Dendritic cell treated with granulocyte-macrophage colony-stimulating factor and Interleukin-4, amounts not matched to agents 40 ng/mL and 50 ng/mL, for 4 days (primary cell): ENCODE measurements at regions not wholly inside any gene's neighbourhood (a gene's known extent, or its start where the extent isn't known, plus 50 kb on each side); places are given as distances from the start of the nearest gene placed in this dataset.

Source experiments
- H3K27ac Mint-ChIP-seq: one replicate; pipeline ENCODE4 v1.8.0; 2022; ENCODE audit warnings: mild to moderate bottlenecking, mixed read lengths
- H3K27me3 Mint-ChIP-seq: one replicate; pipeline ENCODE4 v1.8.0; 2022; ENCODE audit warnings: mild to moderate bottlenecking, mixed read lengths
- H3K36me3 Mint-ChIP-seq: one replicate; pipeline ENCODE4 v1.8.0; 2022; ENCODE audit warnings: low read depth, mixed read lengths
- H3K4me1 Mint-ChIP-seq: one replicate; pipeline ENCODE4 v1.8.0; 2022; ENCODE audit warnings: low read depth, mixed read lengths
- H3K4me3 Mint-ChIP-seq: one replicate; pipeline ENCODE4 v1.8.0; 2022; ENCODE audit warnings: mild to moderate bottlenecking, moderate library complexity, mixed read lengths
- H3K9me3 Mint-ChIP-seq: one replicate; pipeline ENCODE4 v1.8.0; 2022; ENCODE audit warnings: mixed read lengths
- intact Hi-C: fragments of 100-400 bp; cut with micrococcal nuclease; formaldehyde crosslinking; loops from one replicate; pipeline ENCODE4 v1.15.0; 2022

GRCh38 chr6:137434640-137435039, 59.6 kb downstream of the OLIG3 start:
- H3K9me3 Mint-ChIP-seq: no peaks in the 10 kb centered on the region
- H3K4me3 Mint-ChIP-seq: no peak overlapping the region
- no peak overlapping the region for H3K27ac Mint-ChIP-seq
- H3K27me3 Mint-ChIP-seq: peaks cover 12% of the 10 kb centered on the region
- no peaks in the 10 kb centered on the region for H3K4me1 Mint-ChIP-seq
- intact Hi-C loops: no loop called here
- no peaks in the 10 kb centered on the region for H3K36me3 Mint-ChIP-seq

GRCh38 chr6:137432054-137432611, 62.1 kb downstream of the OLIG3 start:
- no peaks in the 10 kb centered on the region for H3K9me3 Mint-ChIP-seq
- no peak overlapping the region for H3K4me3 Mint-ChIP-seq
- H3K27ac Mint-ChIP-seq: no peak overlapping the region
- intact Hi-C loops: no loop called here
- no peaks in the 10 kb centered on the region for H3K4me1 Mint-ChIP-seq
- H3K36me3 Mint-ChIP-seq: no peaks in the 10 kb centered on the region
- peaks cover 11% of the 10 kb centered on the region for H3K27me3 Mint-ChIP-seq

- Mint-ChIP-seq H3K9me3 (no peaks in the 10 kb centered on the region), H3K4me1 (no peaks in the 10 kb centered on the region), H3K27me3 (peaks cover 14% of the 10 kb centered on the region), H3K4me3 (no peak overlapping the region), H3K36me3 (no peaks in the 10 kb centered on the region), H3K27ac (no peak overlapping the region)
- intact Hi-C loops: no loop called here
These were observed 63.2 kb downstream of the OLIG3 start for GRCh38 chr6:137430954-137431353.

GRCh38 chr6:137427656-137428290, 66.4 kb downstream of the OLIG3 start:
- no peak overlapping the region for H3K27ac Mint-ChIP-seq
- no peaks in the 10 kb centered on the region for H3K4me1 Mint-ChIP-seq
- no peak overlapping the region for H3K4me3 Mint-ChIP-seq
- no peaks in the 10 kb centered on the region for H3K36me3 Mint-ChIP-seq
- no peaks in the 10 kb centered on the region for H3K9me3 Mint-ChIP-seq
- intact Hi-C loops: no loop called here
- peaks cover 18% of the 10 kb centered on the region for H3K27me3 Mint-ChIP-seq

GRCh38 chr6:137426007-137426689, 68.0 kb downstream of the OLIG3 start:
- H3K4me1 Mint-ChIP-seq: no peaks in the 10 kb centered on the region
- H3K27ac Mint-ChIP-seq: no peak overlapping the region
- intact Hi-C loops: no loop called here
- peaks cover 12% of the 10 kb centered on the region for H3K27me3 Mint-ChIP-seq
- H3K4me3 Mint-ChIP-seq: no peak overlapping the region
- H3K9me3 Mint-ChIP-seq: no peaks in the 10 kb centered on the region
- no peaks in the 10 kb centered on the region for H3K36me3 Mint-ChIP-seq

GRCh38 chr6:137424251-137424650, 69.9 kb downstream of the OLIG3 start:
- intact Hi-C loops: no loop called here

GRCh38 chr6:137423451-137424168, 70.6 kb downstream of the OLIG3 start:
- Mint-ChIP-seq H3K27me3 (peaks cover 9% of the 10 kb centered on the region), H3K36me3 (no peaks in the 10 kb centered on the region), H3K27ac (no peak overlapping the region), H3K9me3 (no peaks in the 10 kb centered on the region), H3K4me1 (no peaks in the 10 kb centered on the region), H3K4me3 (no peak overlapping the region)
- intact Hi-C loops: no loop called here

More at GRCh38 chr6:137424251-137424650, 69.9 kb downstream of the OLIG3 start:
- Mint-ChIP-seq H3K27me3 (peaks cover 7% of the 10 kb centered on the region), H3K9me3 (no peaks in the 10 kb centered on the region), H3K4me3 (no peak overlapping the region), H3K27ac (no peak overlapping the region), H3K36me3 (no peaks in the 10 kb centered on the region), H3K4me1 (no peaks in the 10 kb centered on the region)

- Mint-ChIP-seq H3K27me3 (peaks cover 19% of the 10 kb centered on the region), H3K4me1 (peaks cover 14% of the 10 kb centered on the region), H3K4me3 (no peak overlapping the region), H3K9me3 (no peaks in the 10 kb centered on the region), H3K36me3 (no peaks in the 10 kb centered on the region), H3K27ac (no peak overlapping the region)
- intact Hi-C loops: loop anchor here (5.0 kb wide), 1 partner anchor 280 kb away; no protein-coding TSS in a partner anchor
These were observed 76.8 kb downstream of the OLIG3 start for GRCh38 chr6:137417396-137417795.

- Mint-ChIP-seq H3K27ac (no peak overlapping the region), H3K9me3 (no peaks in the 10 kb centered on the region), H3K4me1 (peaks cover 14% of the 10 kb centered on the region), H3K27me3 (peaks cover 19% of the 10 kb centered on the region), H3K4me3 (no peak overlapping the region), H3K36me3 (no peaks in the 10 kb centered on the region)
- intact Hi-C loops: loop anchor here (5.0 kb wide), 1 partner anchor 279 kb away; no protein-coding TSS in a partner anchor
These were observed 77.7 kb downstream of the OLIG3 start for GRCh38 chr6:137416376-137417109.

GRCh38 chr6:137415834-137416190, 78.4 kb downstream of the OLIG3 start:
- Mint-ChIP-seq H3K27ac (peak overlapping the region; percentile 79), H3K4me3 (peak overlapping the region; percentile 78), H3K9me3 (no peaks in the 10 kb centered on the region), H3K36me3 (no peaks in the 10 kb centered on the region), H3K27me3 (peaks cover 19% of the 10 kb centered on the region), H3K4me1 (peaks cover 14% of the 10 kb centered on the region)
- intact Hi-C loops: loop anchor here (1.0 to 5.0 kb wide), 5 partner anchors 74 to 340 kb away; no protein-coding TSS in a partner anchor

GRCh38 chr6:137415127-137415833, 78.9 kb downstream of the OLIG3 start:
- intact Hi-C loops: loop anchor here (1.0 to 5.0 kb wide), 5 partner anchors 73 to 339 kb away; no protein-coding TSS in a partner anchor
- no peaks in the 10 kb centered on the region for H3K9me3 Mint-ChIP-seq
- H3K36me3 Mint-ChIP-seq: no peaks in the 10 kb centered on the region
- peaks cover 14% of the 10 kb centered on the region for H3K4me1 Mint-ChIP-seq
- H3K27ac Mint-ChIP-seq: peak overlapping the region; percentile 79
- H3K27me3 Mint-ChIP-seq: peaks cover 19% of the 10 kb centered on the region
- H3K4me3 Mint-ChIP-seq: peak overlapping the region; percentile 78

- H3K27ac Mint-ChIP-seq: no peak overlapping the region
- intact Hi-C loops: loop anchor here (2.0 kb wide), 1 partner anchor 144 kb away; no protein-coding TSS in a partner anchor
- H3K9me3 Mint-ChIP-seq: no peaks in the 10 kb centered on the region
- peak overlapping the region; percentile 78 for H3K4me3 Mint-ChIP-seq
- peaks cover 19% of the 10 kb centered on the region for H3K27me3 Mint-ChIP-seq
- H3K36me3 Mint-ChIP-seq: no peaks in the 10 kb centered on the region
- peaks cover 14% of the 10 kb centered on the region for H3K4me1 Mint-ChIP-seq
These were observed 79.6 kb downstream of the OLIG3 start for GRCh38 chr6:137414599-137414998.

GRCh38 chr6:137413482-137413881, 80.7 kb downstream of the OLIG3 start:
- Mint-ChIP-seq H3K4me1 (peaks cover 14% of the 10 kb centered on the region), H3K4me3 (no peak overlapping the region), H3K27me3 (peaks cover 16% of the 10 kb centered on the region), H3K9me3 (no peaks in the 10 kb centered on the region), H3K36me3 (no peaks in the 10 kb centered on the region), H3K27ac (no peak overlapping the region)
- intact Hi-C loops: no loop called here
